GM21717 (cell line): ENCODE measurements at regions not wholly inside any gene's neighbourhood (a gene's known extent, or its start where the extent isn't known, plus 50 kb on each side); places are given as distances from the start of the nearest gene placed in this dataset.

Experiments
- ATAC-seq: cut with Tn5 transposase; IDR thresholded peaks from one replicate; pipeline ENCODE4 v1.9.1; 2021; ENCODE audit warnings: mild to moderate bottlenecking, moderate library complexity; ENCODE audit not compliant: unreplicated experiment

- ATAC-seq = no peak
These were observed 154.2 kb downstream of the DLL1 start for GRCh38 chr6:170136541-170137175.

DNA sequence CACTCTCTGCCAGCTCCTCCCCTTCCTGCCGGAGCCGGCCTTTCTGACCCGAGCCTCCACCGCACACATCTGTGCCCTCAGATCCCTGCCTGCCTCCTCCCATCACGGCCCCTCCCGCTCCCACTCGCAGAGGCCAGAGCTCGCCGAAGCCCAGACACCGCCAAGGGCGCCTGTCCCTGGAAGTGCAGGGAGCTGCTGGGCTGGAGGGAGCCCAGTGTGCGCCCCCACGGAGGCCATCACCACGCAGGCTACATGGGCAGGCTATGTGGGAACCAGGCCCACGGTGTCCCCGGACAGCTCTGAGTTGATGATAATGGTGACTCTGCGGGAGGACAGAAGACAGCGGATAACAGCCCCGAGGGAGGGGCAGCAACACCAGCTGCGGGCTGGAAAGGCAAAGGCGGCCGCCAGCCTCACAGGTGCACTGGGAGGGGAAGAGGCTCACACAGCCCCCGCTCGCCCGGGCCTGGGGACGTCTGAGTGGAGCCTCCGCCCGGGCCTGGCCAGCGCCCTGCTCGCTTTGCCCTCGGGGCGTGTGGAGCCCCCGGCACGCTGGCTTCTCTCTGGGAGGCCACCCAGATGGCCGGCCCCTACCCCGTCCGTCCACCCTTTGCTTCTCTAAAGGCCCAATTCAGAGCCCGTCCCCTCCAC lies 154.9 kb downstream of the DLL1 start:
- ATAC-seq = no peak

- ATAC-seq = no peak
These were observed 155.4 kb downstream of the DLL1 start for GRCh38 chr6:170135461-170135820.

DNA sequence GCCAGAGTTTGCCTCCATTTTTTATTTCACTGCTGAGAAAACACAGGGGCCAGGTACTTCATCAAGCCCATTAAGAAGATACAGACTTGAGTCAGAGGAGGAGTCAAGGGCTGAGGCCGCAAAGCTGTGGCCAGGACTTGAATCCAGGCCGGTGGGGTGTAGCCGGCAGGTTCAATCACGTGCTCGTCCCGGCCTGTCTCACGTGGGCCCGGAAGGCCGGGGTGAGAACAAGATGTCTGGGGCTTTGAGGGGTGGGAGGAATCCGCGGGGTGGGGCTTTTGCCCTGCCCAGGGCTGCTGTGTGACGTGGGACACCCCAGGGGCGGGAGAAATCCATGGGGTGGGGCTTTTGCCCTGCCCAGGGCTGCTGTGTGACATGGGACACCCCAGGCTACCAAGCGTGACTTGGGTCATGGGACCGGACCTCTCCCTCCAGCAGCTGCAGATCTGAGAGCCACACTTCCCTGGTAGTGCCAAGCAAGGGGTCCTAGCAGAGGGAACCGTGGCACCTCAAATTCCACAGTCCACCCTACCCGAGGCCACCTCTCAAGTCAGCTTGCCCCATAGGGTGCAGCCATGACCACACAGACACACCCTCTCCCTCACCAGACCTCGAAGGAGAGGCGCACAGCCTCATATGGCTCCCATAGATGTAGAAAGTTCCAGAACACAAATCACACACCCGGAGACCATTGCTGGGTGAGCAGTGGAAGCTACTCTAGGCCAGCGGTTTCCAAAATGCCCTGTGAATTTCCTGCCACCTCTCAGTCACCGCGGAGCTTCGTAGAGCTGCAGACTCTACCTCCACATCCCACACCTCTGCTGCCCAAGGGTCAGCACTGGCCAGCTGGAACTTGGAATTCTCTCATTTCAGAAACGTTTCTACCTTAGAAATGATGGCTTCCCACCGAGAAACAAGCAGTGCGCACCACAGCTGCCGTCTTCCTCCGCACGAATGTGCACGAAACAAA lies 156.1 kb downstream of the DLL1 start:
- no peak for ATAC-seq

DNA sequence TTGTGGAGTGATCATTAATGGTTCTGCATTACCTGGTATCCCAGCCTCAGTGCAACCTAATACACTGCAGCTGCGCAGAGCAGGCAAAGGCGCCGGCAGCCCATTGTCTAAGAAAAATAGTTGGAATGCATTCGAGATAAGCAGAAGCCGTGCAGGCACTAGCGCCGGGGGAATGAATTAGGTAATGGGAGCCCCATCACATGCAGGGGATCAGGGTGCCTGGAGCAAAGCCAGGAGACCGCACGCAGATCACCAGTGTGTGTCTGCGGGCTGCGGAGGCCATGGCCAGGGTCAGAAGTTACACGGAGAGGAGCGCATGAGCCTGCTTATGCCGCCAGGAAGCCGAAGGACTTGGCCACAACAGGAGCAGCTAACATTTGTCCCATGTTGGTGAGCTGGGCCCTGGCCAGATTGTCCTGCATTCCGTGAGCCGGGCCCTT lies 156.8 kb downstream of the DLL1 start:
- ATAC-seq = no peak

GRCh38 chr6:170132561-170132991 lies 158.3 kb downstream of the DLL1 start:
- no peak for ATAC-seq

- ATAC-seq = no peak
These were observed 158.8 kb downstream of the DLL1 start for GRCh38 chr6:170132011-170132521.

DNA sequence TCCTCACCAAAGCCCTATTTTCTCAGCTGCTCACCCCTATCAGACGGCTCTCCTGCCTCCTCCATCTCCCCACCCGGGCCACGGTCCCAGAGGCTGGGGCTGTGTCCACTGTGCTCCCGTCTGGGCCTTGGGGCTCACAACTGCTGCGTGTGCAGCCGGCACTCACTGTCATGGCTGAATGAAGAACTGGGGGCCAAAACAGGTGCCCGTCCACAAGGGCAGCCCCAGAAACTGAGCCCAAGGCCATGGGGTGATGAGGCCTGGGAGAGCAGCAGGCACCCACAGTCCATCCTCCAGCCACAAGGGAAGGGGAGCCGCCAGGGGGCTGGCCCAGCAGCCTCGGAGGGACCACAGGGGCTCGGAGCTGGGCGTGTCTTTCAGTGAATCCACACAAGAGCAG lies 159.5 kb downstream of the DLL1 start:
- no peak for ATAC-seq

GRCh38 chr6:170130771-170131241 lies 160.1 kb downstream of the DLL1 start:
- ATAC-seq = no peak

GRCh38 chr6:170130201-170130621 lies 160.7 kb downstream of the DLL1 start:
- no peak for ATAC-seq

- no peak for ATAC-seq
These were observed 161.1 kb downstream of the DLL1 start for GRCh38 chr6:170129691-170130171.

DNA sequence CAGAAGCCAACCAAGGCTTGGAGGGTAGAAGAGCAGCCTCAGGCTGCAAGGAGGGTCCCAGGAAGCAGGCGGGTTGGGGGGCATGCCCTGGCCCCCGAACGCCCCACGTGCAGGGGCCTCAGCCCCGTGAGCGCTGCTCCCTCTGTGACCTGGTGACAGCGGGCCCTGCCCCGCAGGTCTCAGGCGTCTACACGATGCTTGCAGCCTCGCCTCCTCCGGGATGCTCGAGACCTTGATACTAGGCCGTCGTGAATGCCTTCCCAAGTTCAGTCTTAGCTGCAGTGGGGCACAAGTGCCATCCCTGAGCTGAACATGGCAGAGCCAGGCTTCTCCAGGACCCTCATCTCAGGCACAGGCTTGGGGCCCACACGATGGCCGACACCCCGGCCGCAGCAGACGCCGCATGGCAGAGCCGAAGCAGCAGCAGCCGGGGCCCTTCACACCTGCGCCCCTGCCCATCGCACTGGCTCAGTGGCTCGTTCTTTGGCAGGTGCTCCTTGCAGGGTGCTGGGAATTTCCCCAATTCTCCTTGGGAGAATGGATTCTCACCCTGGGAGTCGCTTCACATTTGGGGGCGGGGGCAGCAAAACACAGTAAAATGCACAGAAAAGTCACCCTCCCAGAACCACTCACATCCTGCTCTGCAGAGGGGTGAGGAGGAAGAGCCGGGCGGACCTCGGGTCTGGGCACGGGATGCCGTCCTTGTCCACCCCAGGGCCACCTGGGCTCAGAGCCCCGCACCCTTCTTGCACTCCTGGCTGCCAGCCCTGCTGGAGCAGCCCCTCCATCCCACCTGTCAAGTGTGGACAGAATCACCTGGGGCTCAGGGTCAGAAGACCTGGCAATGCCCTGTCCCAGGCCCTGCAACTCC lies 161.8 kb downstream of the DLL1 start:
- no peak for ATAC-seq

DNA sequence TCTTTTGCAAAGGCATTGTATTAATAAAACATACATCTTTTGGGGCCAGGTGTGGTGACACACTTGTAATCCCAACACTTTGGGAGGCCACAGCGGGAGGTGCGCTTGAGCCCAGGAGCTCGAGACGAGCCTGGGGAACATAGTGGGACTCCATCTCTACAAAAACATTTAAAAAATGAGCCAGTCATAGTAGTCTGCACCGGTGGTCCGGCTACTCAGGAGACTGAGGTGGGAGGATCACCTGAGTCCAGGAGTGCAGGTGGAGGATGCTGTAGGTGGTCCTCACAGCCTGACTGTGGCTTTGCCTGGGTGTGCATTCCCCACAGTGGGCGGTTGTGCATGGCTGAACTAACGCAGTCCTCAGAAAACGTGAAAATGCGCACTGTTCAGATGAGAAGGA lies 162.5 kb downstream of the DLL1 start:
- ATAC-seq = no peak

- no peak for ATAC-seq
These were observed 163.7 kb downstream of the DLL1 start for GRCh38 chr6:170127151-170127550.

DNA sequence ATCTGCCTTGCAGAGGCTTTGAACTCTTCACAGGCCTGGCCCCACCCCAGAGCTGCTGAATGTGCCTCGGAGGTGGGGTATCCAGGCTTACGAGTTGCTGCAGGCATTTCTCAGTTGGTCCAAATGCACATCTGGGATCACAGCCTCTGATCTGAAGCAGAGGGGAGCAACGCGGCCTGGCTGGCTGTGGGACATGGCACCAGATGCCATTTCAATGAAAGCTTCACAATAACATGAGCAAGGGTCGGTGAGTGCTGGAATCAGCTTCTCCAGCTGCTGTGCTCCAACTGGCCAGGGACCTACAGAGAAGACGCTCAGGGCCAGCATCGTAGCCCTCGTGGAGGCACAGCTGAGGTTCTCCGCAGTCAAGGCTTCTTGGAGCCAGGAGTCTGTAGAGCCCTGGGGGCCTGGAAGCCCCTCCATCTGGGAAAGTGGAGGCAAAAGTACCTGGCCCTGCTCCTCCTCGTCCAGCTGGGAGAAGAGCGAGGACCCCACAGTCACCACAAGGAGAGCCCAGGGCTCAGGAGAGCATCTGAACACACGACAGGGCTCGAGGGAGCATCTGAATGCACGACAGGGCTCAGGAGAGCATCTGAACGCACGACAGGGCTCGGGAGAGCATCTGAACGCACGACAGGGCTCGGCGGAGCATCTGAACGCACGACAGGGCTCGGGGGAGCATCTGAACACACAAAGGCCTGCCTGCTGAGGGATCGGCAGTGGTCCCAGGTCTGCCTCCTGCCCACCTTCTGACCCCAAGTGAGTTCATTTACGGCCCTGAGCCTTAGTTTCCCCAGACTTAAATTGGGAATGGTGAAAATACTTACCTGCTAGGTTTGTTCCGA lies 165.2 kb downstream of the DLL1 start:
- no peak for ATAC-seq

GRCh38 chr6:170124836-170125235 lies 166.0 kb downstream of the DLL1 start:
- ATAC-seq = no peak

- ATAC-seq = no peak
These were observed 166.7 kb downstream of the DLL1 start for GRCh38 chr6:170124150-170124549.

DNA sequence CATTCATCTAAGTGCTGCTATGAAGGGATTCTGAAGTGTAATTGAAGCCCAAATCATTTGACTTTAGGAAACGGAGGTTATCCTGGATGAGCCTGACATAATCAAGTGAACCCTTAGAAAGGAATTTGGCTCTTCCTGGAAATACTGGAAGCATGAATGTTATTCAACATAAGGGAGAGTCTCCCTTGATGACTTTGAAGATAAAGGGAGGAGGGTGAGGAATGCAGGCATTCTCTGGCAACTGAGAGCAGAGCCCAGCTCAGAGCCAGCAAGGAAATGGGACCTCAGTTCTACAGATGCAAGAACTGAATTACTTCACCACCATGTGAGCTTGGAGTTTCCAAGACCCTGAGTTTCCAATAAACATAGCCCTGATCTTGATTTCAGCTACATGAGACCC lies 168.2 kb downstream of the DLL1 start:
- ATAC-seq = no peak
